ENCODE measurements at regions not wholly inside any gene's neighbourhood (a gene's known extent, or its start where the extent isn't known, plus 50 kb on each side); places are given as distances from the start of the nearest gene placed in this dataset.
"Not testable (repeated sequence)": the region's sequence is repeated elsewhere in the genome, so short reads cannot be mapped to it uniquely, and the experiment has no call there.

DNA sequence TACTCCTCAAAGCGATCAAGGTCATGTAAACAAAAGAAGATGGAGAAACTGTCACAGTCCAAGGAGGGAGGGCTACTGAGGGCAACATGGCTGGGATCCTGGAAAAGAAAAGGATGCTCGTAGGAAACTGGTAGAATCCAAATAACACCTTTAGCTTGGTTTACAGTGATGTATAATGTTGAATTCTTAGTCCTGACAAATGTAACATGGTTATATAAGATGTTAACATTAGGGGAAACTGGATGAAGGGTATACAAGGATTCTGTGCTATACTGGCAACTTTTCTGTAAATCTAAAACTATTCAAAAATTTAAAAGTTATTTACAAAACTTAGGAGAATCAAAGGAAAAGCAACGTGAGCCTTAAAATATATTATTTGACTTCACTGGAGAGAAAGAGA, 257.0 kb downstream of the TTC32 start:
- DNase-seq = no peak

- no peak for DNase-seq
These were observed 258.7 kb downstream of the TTC32 start for GRCh38 chr2:19643117-19643518.

DNA sequence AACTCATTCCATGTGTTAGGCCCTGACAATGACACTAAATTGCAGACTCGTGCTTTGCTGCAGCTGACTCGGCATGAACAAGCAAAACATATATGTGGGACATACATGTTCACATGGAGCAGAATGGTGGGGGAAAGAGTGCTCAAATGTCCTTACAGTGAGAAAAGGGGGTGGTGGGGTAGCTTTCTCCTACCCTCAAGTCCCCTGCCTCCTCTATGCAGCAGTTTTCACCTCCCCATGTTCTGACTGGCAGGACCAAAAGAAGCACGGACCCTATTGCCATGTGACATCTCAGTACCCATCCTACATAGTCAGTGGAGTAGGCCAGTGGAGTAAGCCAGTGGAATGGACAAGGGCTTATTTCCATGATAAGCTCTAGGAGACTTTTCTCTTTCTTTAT, 259.3 kb downstream of the TTC32 start:
- no peak for DNase-seq

DNA sequence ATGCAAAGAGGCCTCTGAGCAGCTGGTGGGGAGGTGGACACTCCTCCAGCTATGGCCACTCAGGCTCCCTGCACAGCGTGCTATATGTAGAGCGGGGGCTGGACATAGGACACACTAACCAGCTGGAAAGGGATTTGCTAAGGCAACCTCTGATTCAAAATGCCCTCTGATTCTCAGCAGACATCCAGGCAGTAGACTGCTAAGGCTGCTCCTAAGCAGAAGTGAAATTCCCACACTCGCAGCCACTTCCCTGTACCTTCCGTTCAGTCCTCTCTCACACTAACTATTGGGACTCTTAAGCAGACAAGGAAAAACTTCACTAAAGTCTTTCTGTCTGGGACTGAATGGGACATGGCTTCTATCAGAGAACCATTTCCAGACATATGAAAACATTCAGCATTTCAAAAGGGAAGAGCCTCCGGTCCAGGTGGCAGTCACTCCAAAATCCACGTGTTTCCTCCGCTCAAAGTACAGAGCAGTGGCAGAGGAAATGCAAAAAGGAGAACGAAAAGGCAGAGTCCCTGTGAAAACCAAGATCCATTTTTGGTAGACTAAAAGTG, 265.8 kb downstream of the TTC32 start:
- no peak for DNase-seq

- no peak for DNase-seq
These were observed 269.3 kb downstream of the TTC32 start for GRCh38 chr2:19632403-19632991.

- no peak for DNase-seq
These were observed 269.9 kb downstream of the TTC32 start for GRCh38 chr2:19631871-19632270.

GRCh38 chr2:19630921-19631320, 270.9 kb downstream of the TTC32 start:
- no peak for DNase-seq

DNA sequence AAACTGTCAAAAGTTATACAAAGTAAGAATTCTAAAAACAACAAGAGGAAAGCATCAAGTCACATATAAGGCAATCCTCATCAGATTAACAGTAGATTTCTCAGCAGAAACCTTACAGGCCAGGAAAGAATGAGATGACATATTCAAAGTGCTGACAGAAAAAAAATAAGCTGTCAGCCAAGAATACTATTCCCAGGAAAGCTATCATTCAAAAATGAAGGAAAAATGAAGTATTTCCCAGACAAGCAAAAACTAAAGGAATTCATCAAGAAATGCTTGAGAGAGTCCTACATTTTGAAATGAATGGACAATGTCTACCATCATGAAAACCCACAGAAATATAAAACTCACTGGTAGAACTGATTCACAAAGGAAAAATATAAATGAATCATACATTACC, 268.9 kb upstream of the OSR1 start:
- no peak for DNase-seq

DNA sequence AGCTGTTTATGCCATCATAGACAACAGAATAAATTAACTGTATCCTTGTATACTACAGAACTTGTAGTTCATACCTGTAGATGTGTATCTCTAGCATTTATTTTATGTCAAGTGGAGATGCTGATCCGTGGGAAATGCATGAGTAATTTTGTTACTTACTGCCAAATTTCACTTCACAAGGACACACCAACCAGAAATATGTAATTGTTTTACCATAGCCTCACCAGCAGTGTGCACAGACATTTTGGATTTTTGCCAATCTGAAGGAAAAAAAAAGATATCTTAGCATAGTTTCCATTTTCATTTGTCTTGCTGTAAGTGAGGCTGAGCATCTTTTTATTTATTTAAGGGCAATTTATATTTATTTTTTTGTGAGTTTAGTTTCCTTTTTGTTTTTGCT, 265.1 kb upstream of the OSR1 start:
- DNase-seq = no peak

GRCh38 chr2:19617257-19617848, 258.9 kb upstream of the OSR1 start:
- no peak for DNase-seq

DNA sequence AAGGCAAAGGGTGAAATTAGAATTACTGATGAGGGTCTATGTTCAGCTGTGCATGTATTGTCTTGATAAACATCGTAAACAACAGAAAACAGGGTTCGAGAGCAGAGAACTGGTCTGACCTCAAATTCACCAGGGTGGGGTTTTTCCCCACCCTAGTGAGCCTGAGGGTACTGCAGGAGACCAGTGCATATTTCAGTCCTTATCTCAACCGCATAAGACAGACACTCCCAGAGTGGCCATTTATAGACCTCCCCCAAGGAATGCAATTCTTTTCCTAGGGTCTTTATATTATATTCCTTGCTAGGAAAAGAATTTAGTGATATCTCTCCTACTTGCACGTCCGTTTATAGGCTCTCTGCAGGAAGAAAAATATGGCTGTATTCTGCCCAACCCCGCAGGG, 257.0 kb upstream of the OSR1 start:
- DNase-seq = not testable (repeated sequence)

DNA sequence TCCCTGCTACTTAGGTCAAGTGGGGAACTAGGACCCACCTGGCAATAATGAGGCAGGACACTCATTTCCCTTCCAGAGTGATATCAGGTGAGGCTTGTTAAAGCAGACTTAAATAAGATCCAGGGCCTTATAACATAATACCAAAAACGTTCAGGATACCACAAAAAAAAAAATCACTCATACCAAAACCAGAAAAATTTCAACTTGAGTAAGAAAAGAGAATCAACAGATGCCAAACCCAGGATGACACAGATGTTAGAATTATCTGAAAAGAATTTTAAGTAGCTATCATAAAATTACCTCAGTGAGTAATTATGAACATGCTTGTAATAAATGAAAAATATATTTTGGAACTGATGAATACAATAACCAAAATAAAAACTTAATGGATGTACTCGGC, 255.6 kb upstream of the OSR1 start:
- no peak for DNase-seq

GRCh38 chr2:19611491-19612332, 253.3 kb upstream of the OSR1 start:
- DNase-seq = no peak

DNA sequence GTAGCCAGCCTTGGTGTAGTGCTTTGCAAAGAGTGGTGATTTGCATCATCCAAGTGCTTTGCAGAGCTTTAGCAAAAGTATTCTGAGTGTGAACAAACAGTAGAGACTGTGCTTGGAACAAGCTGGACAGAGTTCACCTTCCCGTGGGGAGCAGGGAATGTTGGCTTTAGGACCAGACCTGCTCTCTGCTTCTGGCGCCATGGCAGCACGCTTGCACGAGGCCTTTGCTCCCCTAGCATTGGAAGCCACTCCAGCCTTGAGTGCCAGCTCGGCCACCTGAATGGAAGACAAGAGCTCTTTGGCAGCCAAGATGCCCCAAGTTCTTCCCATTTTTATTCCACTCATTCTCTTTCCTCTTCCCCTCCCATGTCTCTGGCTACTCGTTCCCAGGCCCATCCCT, 250.8 kb upstream of the OSR1 start:
- DNase-seq = no peak

DNA sequence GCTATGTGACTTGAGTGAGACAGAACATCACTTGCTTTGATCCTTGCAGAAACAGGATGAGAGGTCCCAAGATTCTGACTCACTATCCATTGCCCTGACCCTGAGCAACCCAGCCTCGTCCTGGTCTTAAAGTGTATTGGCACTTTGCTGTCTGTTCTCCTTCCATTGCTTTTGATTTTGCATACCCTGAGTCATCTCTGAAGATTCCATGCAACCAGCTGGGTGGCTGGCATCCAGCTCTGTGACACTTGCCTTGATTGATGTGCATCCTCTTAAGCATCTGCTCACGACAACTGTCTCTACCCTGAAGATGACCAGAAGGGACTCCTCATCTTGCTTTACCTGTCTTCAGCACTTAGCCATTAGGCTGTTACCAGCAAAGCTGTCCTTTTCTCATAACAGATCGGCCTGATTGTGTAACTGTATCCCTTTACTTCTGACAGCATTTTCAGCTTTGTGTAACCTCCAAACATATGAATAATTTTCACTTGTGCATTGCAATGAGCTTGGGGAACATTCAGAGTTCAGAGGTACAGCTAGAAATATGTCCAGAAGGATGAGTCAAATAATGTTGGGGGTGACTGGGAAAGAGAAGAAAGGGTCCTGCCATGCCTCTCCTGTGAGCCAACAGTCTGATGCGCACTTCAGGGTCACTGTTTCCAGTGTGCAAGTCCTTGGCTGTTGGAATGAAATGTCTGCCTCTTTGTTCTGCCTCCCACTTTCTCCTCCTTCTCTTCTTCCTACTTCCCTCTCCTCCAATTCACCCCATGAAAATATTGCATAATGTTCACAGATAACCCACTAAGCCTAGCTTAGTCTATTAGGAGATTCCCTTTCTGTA, 249.7 kb upstream of the OSR1 start:
- no peak for DNase-seq

DNA sequence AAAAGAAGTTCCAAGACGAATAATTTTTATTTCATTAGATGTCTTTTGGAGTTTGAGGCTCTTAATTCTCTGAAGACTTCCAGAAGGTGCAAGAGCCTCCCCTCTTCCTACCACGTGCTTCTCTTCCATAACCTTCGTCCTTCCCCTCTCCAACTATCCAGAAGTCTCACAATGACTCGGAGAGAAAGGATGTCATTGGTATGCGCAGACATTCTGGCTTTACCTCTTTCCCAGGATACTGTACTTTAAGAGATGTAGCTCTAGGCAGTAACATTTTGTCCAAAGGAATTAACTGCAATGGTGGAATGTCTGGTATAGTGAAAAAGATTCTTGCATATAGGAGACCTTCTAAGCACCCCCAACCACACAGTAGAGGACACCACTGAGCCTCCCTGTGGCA, 249.0 kb upstream of the OSR1 start:
- DNase-seq = no peak

DNA sequence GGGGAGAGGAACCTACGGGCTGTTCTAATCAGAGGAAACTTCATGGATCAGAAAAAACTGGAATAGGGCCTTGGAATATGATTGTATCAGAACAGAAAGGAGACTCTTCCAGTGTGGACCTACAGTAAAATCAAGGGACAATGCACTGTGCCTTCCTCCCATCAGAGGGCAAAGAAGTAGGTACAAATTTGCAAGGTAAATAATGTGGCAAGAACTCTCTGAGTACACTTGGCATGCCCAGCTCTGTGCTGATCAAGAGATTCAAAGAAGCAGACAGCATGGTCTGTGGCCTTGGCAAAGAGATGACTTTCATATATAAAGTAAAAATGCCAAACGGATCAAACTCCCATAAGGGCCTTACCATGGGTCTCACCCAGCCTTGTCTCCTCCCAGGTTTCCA, 242.6 kb upstream of the OSR1 start:
- no peak for DNase-seq

DNA sequence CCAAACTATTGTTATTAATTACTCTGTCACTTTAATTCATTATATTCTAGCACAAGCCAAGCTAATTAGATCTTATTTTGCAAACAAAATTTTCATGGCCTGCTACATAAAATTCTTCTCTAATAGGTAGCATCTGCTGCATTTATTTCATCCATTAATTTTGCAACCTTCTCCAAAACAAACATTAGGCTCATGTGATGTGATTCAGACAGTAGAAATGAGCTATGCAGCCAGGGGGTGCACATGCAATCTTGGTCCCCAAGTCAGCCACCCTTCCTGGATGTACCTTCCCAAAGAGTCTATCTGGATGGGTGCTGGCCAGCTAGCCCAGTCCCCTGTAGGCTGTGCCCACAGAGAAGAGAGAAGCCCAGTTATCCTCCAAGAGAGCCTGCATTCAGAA, 242.1 kb upstream of the OSR1 start:
- no peak for DNase-seq

- DNase-seq = no peak
These were observed 240.5 kb upstream of the OSR1 start for GRCh38 chr2:19598971-19599370.

DNA sequence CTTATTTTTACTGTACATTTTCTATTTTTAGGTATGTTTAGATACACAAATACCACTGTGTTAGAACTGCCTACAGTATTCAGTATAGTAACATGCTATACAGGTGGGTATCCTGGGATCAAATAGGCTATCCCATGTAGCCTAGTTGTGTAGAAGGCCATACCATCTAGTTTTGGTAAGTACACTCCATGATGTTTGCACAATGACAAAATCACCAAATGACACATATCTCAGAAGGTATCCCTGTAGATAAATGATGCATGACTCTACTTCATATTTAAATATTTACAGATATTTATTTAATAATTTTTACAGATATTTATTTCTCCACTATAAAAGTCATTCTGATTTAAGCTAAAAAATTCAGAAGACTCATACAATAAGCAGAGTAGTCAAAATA, 233.8 kb upstream of the OSR1 start:
- no peak for DNase-seq

DNA sequence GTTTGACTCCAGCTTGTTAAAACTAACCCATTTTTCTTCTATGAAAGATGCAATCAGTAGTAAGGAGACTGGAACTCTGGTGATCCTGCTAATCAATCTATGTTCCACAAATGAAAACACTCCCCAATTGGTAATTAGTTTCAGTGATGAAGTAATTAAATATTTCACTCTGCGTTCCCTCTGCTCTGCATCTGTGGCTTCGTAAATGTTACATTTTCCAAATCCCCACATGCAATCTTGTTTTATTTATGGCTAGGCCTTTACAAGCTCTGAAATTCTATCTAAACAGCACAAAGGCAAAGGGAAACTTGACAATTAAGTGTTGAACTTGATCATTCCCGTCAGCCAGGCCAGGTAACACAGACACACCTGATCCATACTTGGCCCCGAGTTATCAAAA, 231.4 kb upstream of the OSR1 start:
- no peak for DNase-seq

- no peak for DNase-seq
These were observed 222.4 kb upstream of the OSR1 start for GRCh38 chr2:19580830-19581229.

DNA sequence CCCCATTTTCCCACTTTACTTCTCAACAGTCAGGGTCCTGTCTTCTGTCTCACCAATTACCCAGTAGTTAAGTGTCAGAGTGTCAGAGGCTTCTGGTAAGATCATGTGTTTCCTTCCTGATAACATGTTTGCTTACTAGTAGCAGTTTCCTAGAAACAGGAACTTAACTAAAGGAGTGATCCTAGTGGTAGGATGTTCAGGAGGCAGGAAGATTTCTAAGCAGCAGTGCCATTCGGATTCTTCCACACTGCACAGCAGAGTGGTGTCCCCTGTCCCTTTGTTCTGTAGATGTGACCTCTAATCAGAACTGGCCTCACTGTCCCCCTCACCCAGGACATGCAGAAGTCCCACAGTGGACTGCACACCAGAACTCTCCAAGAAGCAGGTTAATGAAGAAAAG, 221.8 kb upstream of the OSR1 start:
- no peak for DNase-seq
